ENCODE measurements at regions not wholly inside any gene's neighbourhood (a gene's known extent, or its start where the extent isn't known, plus 50 kb on each side); places are given as distances from the start of the nearest gene placed in this dataset.
"Not testable (repeated sequence)": the region's sequence is repeated elsewhere in the genome, so short reads cannot be mapped to it uniquely, and the experiment has no call there.

GRCh38 chr3:104349836-104350235 is 1016.9 kb upstream of the ALCAM start:
- Mint-ChIP-seq H3K27me3 (no peaks in the 10 kb centered on the region), H3K4me3 (no peak overlapping the region), H3K27ac (no peak overlapping the region), H3K36me3 (ENCODE audit: low read depth) (no peaks in the 10 kb centered on the region), H3K9me3 (no peaks in the 10 kb centered on the region), H3K4me1 (ENCODE audit: low read depth) (no peaks in the 10 kb centered on the region)
- DNase-seq: no peak

- no peaks in the 10 kb centered on the region for H3K36me3 Mint-ChIP-seq (ENCODE audit: low read depth)
- no peak overlapping the region for H3K27ac Mint-ChIP-seq
- H3K27me3 Mint-ChIP-seq: no peaks in the 10 kb centered on the region
Measured at GRCh38 chr3:104353951-104354350, 1012.8 kb upstream of the ALCAM start.

GRCh38 chr3:104359546-104359945 is 1007.2 kb upstream of the ALCAM start:
- H3K27ac Mint-ChIP-seq: no peak overlapping the region
- no peaks in the 10 kb centered on the region for H3K36me3 Mint-ChIP-seq (ENCODE audit: low read depth)
- no peaks in the 10 kb centered on the region for H3K27me3 Mint-ChIP-seq

More at GRCh38 chr3:104353951-104354350, 1012.8 kb upstream of the ALCAM start:
- DNase-seq: no peak
- Mint-ChIP-seq H3K4me1 (ENCODE audit: low read depth) (no peaks in the 10 kb centered on the region), H3K4me3 (no peak overlapping the region), H3K9me3 (no peaks in the 10 kb centered on the region)

GRCh38 chr3:104360038-104360437 is 1006.7 kb upstream of the ALCAM start:
- H3K27ac Mint-ChIP-seq: no peak overlapping the region
- H3K4me3 Mint-ChIP-seq: no peak overlapping the region
- no peaks in the 10 kb centered on the region for H3K27me3 Mint-ChIP-seq
- no peaks in the 10 kb centered on the region for H3K36me3 Mint-ChIP-seq (ENCODE audit: low read depth)
- no peaks in the 10 kb centered on the region for H3K9me3 Mint-ChIP-seq
- no peaks in the 10 kb centered on the region for H3K4me1 Mint-ChIP-seq (ENCODE audit: low read depth)
- DNase-seq: no peak

More at GRCh38 chr3:104359546-104359945, 1007.2 kb upstream of the ALCAM start:
- Mint-ChIP-seq H3K4me3 (no peak overlapping the region), H3K9me3 (no peaks in the 10 kb centered on the region), H3K4me1 (ENCODE audit: low read depth) (no peaks in the 10 kb centered on the region)
- no peak for DNase-seq

- H3K27me3 Mint-ChIP-seq; H3K9me3 Mint-ChIP-seq; H3K36me3 Mint-ChIP-seq (ENCODE audit: low read depth); H3K4me1 Mint-ChIP-seq (ENCODE audit: low read depth); H3K27ac Mint-ChIP-seq; H3K4me3 Mint-ChIP-seq; DNase-seq: not testable (repeated sequence)
Measured at GRCh38 chr3:104361748-104362147, 1005.0 kb upstream of the ALCAM start.

- Mint-ChIP-seq H3K27me3 (no peaks in the 10 kb centered on the region), H3K36me3 (ENCODE audit: low read depth) (no peaks in the 10 kb centered on the region), H3K27ac (no peak overlapping the region), H3K4me1 (ENCODE audit: low read depth) (no peaks in the 10 kb centered on the region), H3K9me3 (no peaks in the 10 kb centered on the region), H3K4me3 (no peak overlapping the region)
- DNase-seq: no peak
Measured at GRCh38 chr3:104362319-104362718, 1004.4 kb upstream of the ALCAM start.

- Mint-ChIP-seq H3K27ac (no peak overlapping the region), H3K9me3 (no peaks in the 10 kb centered on the region), H3K4me1 (ENCODE audit: low read depth) (no peaks in the 10 kb centered on the region), H3K36me3 (ENCODE audit: low read depth) (no peaks in the 10 kb centered on the region), H3K4me3 (no peak overlapping the region), H3K27me3 (no peaks in the 10 kb centered on the region)
- no peak for DNase-seq
Measured at GRCh38 chr3:104367000-104367399, 999.7 kb upstream of the ALCAM start.

- Mint-ChIP-seq H3K27ac (no peak overlapping the region), H3K4me3 (no peak overlapping the region), H3K27me3 (no peaks in the 10 kb centered on the region), H3K9me3 (no peaks in the 10 kb centered on the region), H3K36me3 (ENCODE audit: low read depth) (no peaks in the 10 kb centered on the region), H3K4me1 (ENCODE audit: low read depth) (no peaks in the 10 kb centered on the region)
- no peak for DNase-seq
Measured at GRCh38 chr3:104368760-104369159, 997.9 kb upstream of the ALCAM start.

- Mint-ChIP-seq H3K9me3 (peaks cover 2% of the 10 kb centered on the region), H3K4me3 (no peak overlapping the region), H3K27me3 (no peaks in the 10 kb centered on the region), H3K4me1 (ENCODE audit: low read depth) (no peaks in the 10 kb centered on the region), H3K27ac (no peak overlapping the region), H3K36me3 (ENCODE audit: low read depth) (no peaks in the 10 kb centered on the region)
- no peak for DNase-seq
Measured at GRCh38 chr3:104385421-104385820, 981.3 kb upstream of the ALCAM start.

- no peak overlapping the region for H3K27ac Mint-ChIP-seq
- H3K27me3 Mint-ChIP-seq: no peaks in the 10 kb centered on the region
- no peak for DNase-seq
- peaks cover 6% of the 10 kb centered on the region for H3K9me3 Mint-ChIP-seq
- no peak overlapping the region for H3K4me3 Mint-ChIP-seq
- H3K4me1 Mint-ChIP-seq (ENCODE audit: low read depth): no peaks in the 10 kb centered on the region
- no peaks in the 10 kb centered on the region for H3K36me3 Mint-ChIP-seq (ENCODE audit: low read depth)
Measured at GRCh38 chr3:104388619-104389018, 978.1 kb upstream of the ALCAM start.

GRCh38 chr3:104392327-104392726 is 974.4 kb upstream of the ALCAM start:
- Mint-ChIP-seq H3K9me3 (peaks cover 6% of the 10 kb centered on the region), H3K36me3 (ENCODE audit: low read depth) (no peaks in the 10 kb centered on the region), H3K4me3 (no peak overlapping the region), H3K4me1 (ENCODE audit: low read depth) (no peaks in the 10 kb centered on the region), H3K27me3 (no peaks in the 10 kb centered on the region), H3K27ac (no peak overlapping the region)
- DNase-seq: no peak

- Mint-ChIP-seq H3K4me3 (no peak overlapping the region), H3K36me3 (ENCODE audit: low read depth) (no peaks in the 10 kb centered on the region), H3K27ac (no peak overlapping the region), H3K4me1 (ENCODE audit: low read depth) (no peaks in the 10 kb centered on the region), H3K9me3 (peaks cover 13% of the 10 kb centered on the region), H3K27me3 (no peaks in the 10 kb centered on the region)
- DNase-seq: no peak
Measured at GRCh38 chr3:104396974-104397669, 969.6 kb upstream of the ALCAM start.

- no peaks in the 10 kb centered on the region for H3K27me3 Mint-ChIP-seq
- H3K27ac Mint-ChIP-seq: no peak overlapping the region
- H3K4me3 Mint-ChIP-seq: no peak overlapping the region
- DNase-seq: no peak
- no peaks in the 10 kb centered on the region for H3K4me1 Mint-ChIP-seq (ENCODE audit: low read depth)
- peaks cover 16% of the 10 kb centered on the region for H3K9me3 Mint-ChIP-seq
- H3K36me3 Mint-ChIP-seq (ENCODE audit: low read depth): no peaks in the 10 kb centered on the region
Measured at GRCh38 chr3:104397713-104398112, 969.0 kb upstream of the ALCAM start.

GRCh38 chr3:104402902-104403301 is 963.8 kb upstream of the ALCAM start:
- no peak for DNase-seq
- H3K36me3 Mint-ChIP-seq (ENCODE audit: low read depth): no peaks in the 10 kb centered on the region
- H3K9me3 Mint-ChIP-seq: peaks cover 18% of the 10 kb centered on the region
- no peaks in the 10 kb centered on the region for H3K4me1 Mint-ChIP-seq (ENCODE audit: low read depth)
- H3K27ac Mint-ChIP-seq: no peak overlapping the region
- H3K4me3 Mint-ChIP-seq: no peak overlapping the region
- no peaks in the 10 kb centered on the region for H3K27me3 Mint-ChIP-seq

GRCh38 chr3:104411757-104412156 is 955.0 kb upstream of the ALCAM start:
- Mint-ChIP-seq H3K4me1 (ENCODE audit: low read depth) (no peaks in the 10 kb centered on the region), H3K27me3 (no peaks in the 10 kb centered on the region), H3K4me3 (no peak overlapping the region), H3K9me3 (no peaks in the 10 kb centered on the region), H3K27ac (no peak overlapping the region), H3K36me3 (ENCODE audit: low read depth) (no peaks in the 10 kb centered on the region)
- no peak for DNase-seq

Data from activated T-cell treated with anti-CD3 and anti-CD28 coated beads, Interleukin-2, amount 50 U/mL, for 24 hours (primary cell).